ENCODE measurements at regions not wholly inside any gene's neighbourhood (a gene's known extent, or its start where the extent isn't known, plus 50 kb on each side); places are given as distances from the start of the nearest gene placed in this dataset.

GRCh38 chr1:47693115-47693514 lies 255.3 kb downstream of the FOXD2 start:
- Histone ChIP-seq H3K27me3 (ENCODE audit: insufficient read depth, poor library complexity, severe bottlenecking) (no peaks in the 10 kb centered on the region), H3K4me3 (replicated peaks; ENCODE audit: insufficient read depth, low read length) (no peak overlapping the region), H3K27ac (replicated peaks) (no peak overlapping the region)
- DNase-seq (ENCODE audit: low read depth in 1 of 2, low spot score in 1 of 2), result no peak
- TF ChIP-seq POLR2AphosphoS5 (IDR thresholded peaks at IDR 0.05; ENCODE audit: low read depth) (no peak), SPI1 (IDR thresholded peaks at IDR 0.05; ENCODE audit: borderline replicate concordance, low read depth) (no peak), REST (IDR thresholded peaks at IDR 0.05; ENCODE audit: insufficient replicate concordance, low read depth) (no peak), GABPA (IDR thresholded peaks at IDR 0.05; ENCODE audit: low read depth) (no peak)
- TF ChIP-seq, protein P1, sequence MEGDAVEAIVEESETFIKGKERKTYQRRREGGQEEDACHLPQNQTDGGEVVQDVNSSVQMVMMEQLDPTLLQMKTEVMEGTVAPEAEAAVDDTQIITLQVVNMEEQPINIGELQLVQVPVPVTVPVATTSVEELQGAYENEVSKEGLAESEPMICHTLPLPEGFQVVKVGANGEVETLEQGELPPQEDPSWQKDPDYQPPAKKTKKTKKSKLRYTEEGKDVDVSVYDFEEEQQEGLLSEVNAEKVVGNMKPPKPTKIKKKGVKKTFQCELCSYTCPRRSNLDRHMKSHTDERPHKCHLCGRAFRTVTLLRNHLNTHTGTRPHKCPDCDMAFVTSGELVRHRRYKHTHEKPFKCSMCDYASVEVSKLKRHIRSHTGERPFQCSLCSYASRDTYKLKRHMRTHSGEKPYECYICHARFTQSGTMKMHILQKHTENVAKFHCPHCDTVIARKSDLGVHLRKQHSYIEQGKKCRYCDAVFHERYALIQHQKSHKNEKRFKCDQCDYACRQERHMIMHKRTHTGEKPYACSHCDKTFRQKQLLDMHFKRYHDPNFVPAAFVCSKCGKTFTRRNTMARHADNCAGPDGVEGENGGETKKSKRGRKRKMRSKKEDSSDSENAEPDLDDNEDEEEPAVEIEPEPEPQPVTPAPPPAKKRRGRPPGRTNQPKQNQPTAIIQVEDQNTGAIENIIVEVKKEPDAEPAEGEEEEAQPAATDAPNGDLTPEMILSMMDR (IDR thresholded peaks at IDR 0.05; ENCODE audit: insufficient read depth, low read length), result no peak

DNA sequence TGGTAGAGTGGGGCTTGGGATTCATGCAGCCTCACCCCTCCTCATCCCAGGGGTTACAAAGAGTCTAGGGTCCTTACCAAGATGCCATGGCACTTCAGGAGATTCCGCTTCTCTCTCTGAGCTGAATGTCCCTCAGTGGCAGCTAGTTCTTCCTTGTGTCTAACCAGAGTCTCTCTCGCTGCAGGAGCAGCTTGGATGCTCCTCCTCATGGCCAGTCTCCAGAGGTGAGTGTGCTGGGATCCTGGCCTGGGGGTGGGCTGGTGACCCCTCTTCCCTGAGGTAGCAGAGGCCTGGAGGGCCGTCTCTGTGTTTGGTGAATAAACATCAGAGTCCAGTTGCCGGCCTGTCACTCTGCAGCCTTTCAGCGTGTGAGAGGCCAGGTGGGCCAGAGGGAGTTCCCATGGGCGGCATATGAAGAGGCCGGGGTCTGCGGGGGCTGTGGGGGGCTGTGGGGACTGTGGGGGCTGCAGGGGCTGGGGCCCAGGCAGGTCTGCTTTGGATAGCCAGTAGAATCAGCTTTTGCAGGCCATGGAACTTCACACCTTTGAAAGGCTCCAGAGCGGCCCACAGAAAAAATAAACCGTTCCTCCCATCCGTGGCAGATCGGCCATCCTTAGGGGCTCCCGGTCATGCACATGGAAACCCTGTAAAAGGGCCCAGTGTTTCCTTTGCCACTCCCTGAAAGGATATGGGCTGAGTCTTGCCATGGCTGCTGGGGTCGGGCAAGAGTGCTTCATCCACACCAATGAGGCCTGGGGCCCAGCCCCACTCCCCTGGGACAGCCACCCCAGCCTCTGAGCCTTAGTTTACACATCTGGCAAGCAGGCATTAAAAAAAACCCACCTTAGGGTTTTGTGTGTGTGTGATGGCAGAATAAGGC lies 256.4 kb downstream of the FOXD2 start:
- DNase-seq (ENCODE audit: low read depth in 1 of 2, low spot score in 1 of 2), result no peak
- H3K4me3 ChIP-seq (replicated peaks; ENCODE audit: insufficient read depth, low read length), result no peak overlapping the region
- no peaks in the 10 kb centered on the region for H3K27me3 ChIP-seq (ENCODE audit: insufficient read depth, poor library complexity, severe bottlenecking)
- H3K27ac ChIP-seq (replicated peaks), result no peak overlapping the region
- TF ChIP-seq REST (IDR thresholded peaks at IDR 0.05; ENCODE audit: insufficient replicate concordance, low read depth) (no peak), POLR2AphosphoS5 (IDR thresholded peaks at IDR 0.05; ENCODE audit: low read depth) (no peak), GABPA (IDR thresholded peaks at IDR 0.05; ENCODE audit: low read depth) (no peak), SPI1 (IDR thresholded peaks at IDR 0.05; ENCODE audit: borderline replicate concordance, low read depth) (no peak)
- TF ChIP-seq, protein P1 (IDR thresholded peaks at IDR 0.05; ENCODE audit: insufficient read depth, low read length), result no peak

DNA sequence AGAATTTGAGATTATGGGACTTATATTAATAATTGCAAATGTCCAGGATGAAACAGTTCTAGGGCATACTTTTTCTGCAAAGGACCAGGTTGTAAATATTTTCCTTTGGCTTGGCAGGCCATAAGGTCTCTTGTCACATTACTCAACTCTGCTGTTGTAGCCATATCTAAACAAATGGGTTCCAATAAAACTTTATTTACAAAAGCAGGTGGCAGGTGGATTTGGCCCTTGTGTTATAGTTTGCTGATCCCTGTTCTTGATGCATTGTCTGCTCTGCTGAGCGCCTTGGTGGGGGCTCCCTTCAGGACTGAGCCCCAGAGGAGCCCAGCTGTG lies 258.5 kb downstream of the FOXD2 start:
- Histone ChIP-seq H3K4me3 (replicated peaks; ENCODE audit: insufficient read depth, low read length) (no peak overlapping the region), H3K27ac (replicated peaks) (no peak overlapping the region), H3K27me3 (ENCODE audit: insufficient read depth, poor library complexity, severe bottlenecking) (no peaks in the 10 kb centered on the region)
- TF ChIP-seq, protein P1 (IDR thresholded peaks at IDR 0.05; ENCODE audit: insufficient read depth, low read length), result no peak
- no peak for TF ChIP-seq REST (IDR thresholded peaks at IDR 0.05; ENCODE audit: insufficient replicate concordance, low read depth)
- TF ChIP-seq GABPA (IDR thresholded peaks at IDR 0.05; ENCODE audit: low read depth), result no peak
- no peak for TF ChIP-seq SPI1 (IDR thresholded peaks at IDR 0.05; ENCODE audit: borderline replicate concordance, low read depth)
- TF ChIP-seq POLR2AphosphoS5 (IDR thresholded peaks at IDR 0.05; ENCODE audit: low read depth), result no peak
- DNase-seq (ENCODE audit: low read depth in 1 of 2, low spot score in 1 of 2), result no peak
